ENCODE measurements at regions not wholly inside any gene's neighbourhood (a gene's known extent, or its start where the extent isn't known, plus 50 kb on each side); places are given as distances from the start of the nearest gene placed in this dataset.

GRCh38 chr2:37868866-37869265 lies 56.2 kb upstream of the RMDN2 start:
- no peak overlapping the region for H3K18ac ChIP-seq (ENCODE audit: insufficient read length, low read depth, low read length)
- H4K5ac ChIP-seq (ENCODE audit: insufficient read length, low read depth, low read length), result no peak overlapping the region
- no peak overlapping the region for H3K56ac ChIP-seq (ENCODE audit: insufficient read length, low read depth, low read length)
- H2BK15ac ChIP-seq (ENCODE audit: low read depth, low read length), result no peak overlapping the region
- no peak overlapping the region for H3K4me2 ChIP-seq (ENCODE audit: insufficient read depth, insufficient read length, low read length)
- H3K9ac ChIP-seq (ENCODE audit: extremely low read depth, insufficient read length, low read length), result no peak overlapping the region
- no peaks in the 10 kb centered on the region for H3K9me3 ChIP-seq (ENCODE audit: control insufficient read depth, low read depth, low read length)
- H3K79me1 ChIP-seq (ENCODE audit: insufficient read depth, low read depth, low read length, poor library complexity, severe bottlenecking), result no peaks in the 10 kb centered on the region
- no peak overlapping the region for H2BK12ac ChIP-seq (ENCODE audit: insufficient read length, low read depth, low read length)
- H3K27me3 ChIP-seq (ENCODE audit: insufficient read depth, low read length), result no peaks in the 10 kb centered on the region
- H3K4ac ChIP-seq (ENCODE audit: low read depth, low read length), result no peak overlapping the region
- no peaks in the 10 kb centered on the region for H3K23me2 ChIP-seq (ENCODE audit: insufficient read length, low read depth, low read length, poor library complexity, severe bottlenecking)
- H2BK20ac ChIP-seq (ENCODE audit: low read depth, low read length, poor library complexity, severe bottlenecking), result no peak overlapping the region
- Mint-ChIP-seq H3K9me3 (no peaks in the 10 kb centered on the region), H3K27me3 (ENCODE audit: low read depth) (peaks cover 3% of the 10 kb centered on the region), H3K4me1 (peaks cover 22 to 29% of the 10 kb centered on the region in 2 experiments), H3K4me3 (no peak overlapping the region), H3K27ac (no peak overlapping the region), H3K36me3 (ENCODE audit: insufficient read depth in 1 of 3, low read depth in 3 of 3) (no peaks in the 10 kb centered on the region)
- H2AK5ac ChIP-seq (ENCODE audit: insufficient read length, low read length), result no peak overlapping the region
- no peak overlapping the region for H3K23ac ChIP-seq (ENCODE audit: insufficient read length, low read depth, low read length)
- H2AFZ ChIP-seq (ENCODE audit: low read length), result no peak overlapping the region
- H3K4me1 ChIP-seq (ENCODE audit: insufficient read depth, low read length), result no peaks in the 10 kb centered on the region; the same call in 1 of the 2 replicates
- H3K27ac ChIP-seq (ENCODE audit: insufficient read length, low read depth, low read length), result no peak overlapping the region
- no peak for TF ChIP-seq CTCF (conservative IDR thresholded peaks at IDR 0.05)
- H2BK5ac ChIP-seq (ENCODE audit: insufficient read length, low read length), result no peak overlapping the region
- H2BK120ac ChIP-seq (ENCODE audit: low read depth, low read length, poor library complexity, severe bottlenecking), result no peak overlapping the region
- no peak overlapping the region for H4K8ac ChIP-seq (replicated peaks; ENCODE audit: insufficient read length, low read depth, low read length)
- no peak overlapping the region for H3K14ac ChIP-seq (ENCODE audit: insufficient read depth, low read length)
- no peaks in the 10 kb centered on the region for H3K79me2 ChIP-seq (ENCODE audit: insufficient read depth, low read length)
- no peaks in the 10 kb centered on the region for H4K20me1 ChIP-seq (ENCODE audit: control insufficient read depth, insufficient read depth, insufficient read length)
- no peak overlapping the region for H3T11ph ChIP-seq (ENCODE audit: low read length)
- no peak for DNase-seq
- H4K91ac ChIP-seq (ENCODE audit: insufficient read length, low read depth, low read length), result no peak overlapping the region
- no CpG with 5 or more reads among the region's 2 CpGs for WGBS (ENCODE audit: extremely low coverage, insufficient read length, low lambda C conversion rate)
